OCI-LY7 (cell line): ENCODE measurements at regions not wholly inside any gene's neighbourhood (a gene's known extent, or its start where the extent isn't known, plus 50 kb on each side); places are given as distances from the start of the nearest gene placed in this dataset.

Experiments
- CTCF ChIP-seq: fragments of 200-600 bp; sonication (generic); conservative IDR thresholded peaks from 2 replicates; pipeline ENCODE4 v1.5.1; 2014; ENCODE audit warnings: mild to moderate bottlenecking, antibody characterized with exemption, low read length, moderate library complexity, mixed read lengths
- EZH2phosphoT487 ChIP-seq: fragments of 200-600 bp; sonication (generic); IDR thresholded peaks from 2 replicates; pipeline ENCODE4 v1.6.1; 2018; ENCODE audit warnings: low read depth, borderline replicate concordance, mild to moderate bottlenecking, mixed run types, antibody characterized with exemption, low read length, moderate library complexity, mixed read lengths

- TF ChIP-seq CTCF (no peak), EZH2phosphoT487 (no peak)
Observed at GRCh38 chrX:38917954-38918353, 116.7 kb downstream of the MID1IP1 start.
